ENCODE measurements at regions not wholly inside any gene's neighbourhood (a gene's known extent, or its start where the extent isn't known, plus 50 kb on each side); places are given as distances from the start of the nearest gene placed in this dataset.

DNA sequence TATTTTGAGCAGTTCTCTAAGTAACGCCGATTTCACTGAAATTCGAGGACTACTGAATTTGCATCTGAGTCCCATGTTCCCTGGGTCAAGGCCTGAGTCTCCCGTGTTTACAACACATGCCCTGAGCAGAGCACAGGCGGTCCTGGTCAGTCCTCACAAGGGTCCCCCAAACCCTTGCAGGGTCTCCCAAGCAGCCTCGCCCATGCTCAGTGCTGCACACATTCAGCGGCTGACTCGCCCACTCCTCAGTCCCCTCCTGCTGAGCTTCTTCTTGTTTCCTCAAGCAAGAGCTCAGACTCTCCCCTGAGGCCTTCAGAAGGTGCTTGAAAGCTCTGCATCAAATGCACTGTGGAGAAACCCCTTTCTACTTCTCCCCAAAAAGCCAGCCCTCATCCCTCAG lies 114.6 kb downstream of the INHBB start:
- intact Hi-C loops (cut with DNase I; ENCODE audit: low total_unique reads): no loop called here
- no peak for DNase-seq (ENCODE audit: low spot score in 2 of 2)
- H3K4me3 ChIP-seq (ENCODE audit: low read depth, poor library complexity, severe bottlenecking): no peak overlapping the region
- TF ChIP-seq POLR2A (IDR thresholded peaks at IDR 0.05): no peak
- TF ChIP-seq CTCF (IDR thresholded peaks at IDR 0.05): no peak
- 92 to 95% methylated on average over 8 of the region's 8 CpGs for WGBS, 2 donors

DNA sequence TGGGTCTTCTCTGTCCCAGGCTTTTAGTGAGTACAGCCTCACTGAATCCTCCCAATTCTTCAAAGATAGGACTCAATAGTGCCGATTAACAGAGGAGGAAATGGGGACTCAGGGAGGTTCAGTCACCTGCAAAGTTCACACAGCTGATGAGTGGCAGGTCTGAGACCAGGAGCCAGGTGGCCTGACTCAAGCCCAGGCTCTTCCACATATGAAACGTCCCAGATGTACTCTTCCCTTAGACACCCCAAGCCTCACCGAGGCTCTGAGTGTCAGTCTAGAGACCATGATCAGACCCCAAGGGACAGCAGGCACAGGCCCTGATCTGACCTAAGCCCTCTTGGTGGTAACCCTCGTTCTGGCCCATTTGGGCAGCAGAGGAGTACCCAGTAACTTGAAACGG lies 115.2 kb downstream of the INHBB start:
- H3K4me3 ChIP-seq (ENCODE audit: low read depth, poor library complexity, severe bottlenecking): no peak overlapping the region
- TF ChIP-seq POLR2A (IDR thresholded peaks at IDR 0.05) (no peak), CTCF (IDR thresholded peaks at IDR 0.05) (no peak)
- no peak for DNase-seq (ENCODE audit: low spot score in 2 of 2)
- intact Hi-C loops (cut with DNase I; ENCODE audit: low total_unique reads): no loop called here
- WGBS, 2 donors: 92 to 94% methylated on average over 5 of the region's 5 CpGs

DNA sequence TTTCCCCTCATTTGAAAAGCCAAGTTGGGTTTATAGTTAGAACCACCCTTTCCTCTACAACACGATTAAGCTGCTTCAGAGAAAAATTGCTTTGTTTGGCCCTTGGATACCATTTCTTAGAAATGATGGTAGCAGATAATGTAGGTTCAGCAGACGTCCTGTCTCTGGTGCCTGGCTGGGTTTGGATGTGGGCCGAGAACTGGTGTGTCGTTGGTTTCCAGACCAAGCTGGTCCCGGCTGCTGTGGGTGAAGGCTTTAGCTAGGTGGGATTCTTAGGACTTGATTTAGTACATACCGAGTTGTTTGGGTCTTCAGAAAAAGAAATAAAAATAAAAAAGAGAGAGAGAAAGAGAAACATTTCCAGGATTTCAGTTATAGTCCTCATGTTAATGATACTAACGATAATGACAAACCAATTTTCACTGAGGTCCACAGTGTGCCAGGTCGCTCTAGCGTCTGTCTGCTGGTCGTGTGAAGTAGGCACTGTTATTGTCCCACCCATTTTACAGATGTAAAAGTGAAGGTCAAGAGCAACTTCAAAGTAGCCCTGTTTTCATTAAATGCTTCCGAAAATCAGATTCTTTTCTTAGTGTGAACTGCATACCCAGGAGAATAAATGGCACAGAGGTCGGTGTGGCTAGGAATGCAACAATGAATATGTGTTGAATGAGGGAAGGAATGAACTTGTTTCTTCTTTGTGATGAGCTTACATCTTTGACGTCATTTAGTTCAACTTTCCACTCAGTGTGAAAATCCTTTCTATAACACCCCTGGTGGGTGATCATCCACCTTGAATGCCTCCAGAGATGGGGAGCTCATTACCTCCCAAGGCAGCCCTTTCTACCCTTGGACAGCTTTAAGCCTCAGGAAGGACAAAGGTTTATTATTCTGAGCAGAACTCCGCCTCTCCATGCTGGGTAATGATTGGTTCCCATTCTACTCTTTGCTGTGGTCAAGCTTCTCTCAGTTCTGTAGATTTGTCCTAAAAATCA lies 115.9 kb downstream of the INHBB start:
- H3K4me3 ChIP-seq (ENCODE audit: low read depth, poor library complexity, severe bottlenecking): no peak overlapping the region
- intact Hi-C loops (cut with DNase I; ENCODE audit: low total_unique reads): no loop called here
- 74 to 75% methylated on average over 14 of the region's 14 CpGs for WGBS, 2 donors
- DNase-seq (ENCODE audit: low spot score in 2 of 2): no peak
- TF ChIP-seq CTCF (IDR thresholded peaks at IDR 0.05): no peak
- no peak for TF ChIP-seq POLR2A (IDR thresholded peaks at IDR 0.05)

- no peak overlapping the region for H3K4me3 ChIP-seq (ENCODE audit: low read depth, poor library complexity, severe bottlenecking)
- TF ChIP-seq POLR2A (IDR thresholded peaks at IDR 0.05) (no peak), CTCF (IDR thresholded peaks at IDR 0.05) (no peak)
- intact Hi-C loops (cut with DNase I; ENCODE audit: low total_unique reads): no loop called here
- WGBS, 2 donors: 51 to 52% methylated on average over 9 to 11 of the region's 12 CpGs
- no peak for DNase-seq (ENCODE audit: low spot score in 2 of 2)
Measured at GRCh38 chr2:120463527-120463926, 117.6 kb downstream of the INHBB start.

- DNase-seq (ENCODE audit: low spot score in 2 of 2): no peak
- intact Hi-C loops (cut with DNase I; ENCODE audit: low total_unique reads): no loop called here
- WGBS, 2 donors: 0 to 45% methylated on average over 1 of the region's 1 CpG
- no peak overlapping the region for H3K4me3 ChIP-seq (ENCODE audit: low read depth, poor library complexity, severe bottlenecking)
- TF ChIP-seq POLR2A (IDR thresholded peaks at IDR 0.05) (no peak), CTCF (IDR thresholded peaks at IDR 0.05) (no peak)
Measured at GRCh38 chr2:120463996-120464395, 118.1 kb downstream of the INHBB start.
